NCI-H1048 (cell line): ENCODE measurements at regions not wholly inside any gene's neighbourhood (a gene's known extent, or its start where the extent isn't known, plus 50 kb on each side); places are given as distances from the start of the nearest gene placed in this dataset.
A peak's percentile ranks its signal among the peaks of the same experiment; 100 is the strongest.

ENCODE experiments used
- DNase-seq: peaks from one replicate; lab custom pipeline; 2025; lab: John Stamatoyannopoulos, UW

GRCh38 chr2:56707650-56708049, 523.9 kb downstream of the CCDC85A start:
- DNase-seq: no peak

GRCh38 chr2:56709181-56709580, 525.4 kb downstream of the CCDC85A start:
- no peak for DNase-seq

- no peak for DNase-seq
Observed at GRCh38 chr2:56713161-56713676, 529.4 kb downstream of the CCDC85A start.

- DNase-seq: no peak
Observed at GRCh38 chr2:56713978-56714377, 530.2 kb downstream of the CCDC85A start.

GRCh38 chr2:56714400-56714799, 530.6 kb downstream of the CCDC85A start:
- no peak for DNase-seq

- no peak for DNase-seq
Observed at GRCh38 chr2:56715683-56716082, 531.9 kb downstream of the CCDC85A start.

GRCh38 chr2:56718413-56718812, 534.6 kb downstream of the CCDC85A start:
- no peak for DNase-seq

GRCh38 chr2:56729212-56729611, 545.4 kb downstream of the CCDC85A start:
- no peak for DNase-seq

- no peak for DNase-seq
Observed at GRCh38 chr2:56732946-56733345, 549.2 kb downstream of the CCDC85A start.

GRCh38 chr2:56739413-56739812, 555.6 kb downstream of the CCDC85A start:
- no peak for DNase-seq

GRCh38 chr2:56741601-56742102, 557.9 kb downstream of the CCDC85A start:
- no peak for DNase-seq

- no peak for DNase-seq
Observed at GRCh38 chr2:56743807-56744206, 560.0 kb downstream of the CCDC85A start.

- peak; percentile 12 for DNase-seq
Observed at GRCh38 chr2:56749152-56749752, 565.5 kb downstream of the CCDC85A start.

- DNase-seq: no peak
Observed at GRCh38 chr2:56753182-56753581, 569.4 kb downstream of the CCDC85A start.

GRCh38 chr2:56754066-56754615, 570.4 kb downstream of the CCDC85A start:
- no peak for DNase-seq

- DNase-seq: no peak
Observed at GRCh38 chr2:56754627-56755026, 570.8 kb downstream of the CCDC85A start.

GRCh38 chr2:56757884-56758545, 574.2 kb downstream of the CCDC85A start:
- DNase-seq: no peak

- DNase-seq: no peak
Observed at GRCh38 chr2:56763683-56764082, 579.9 kb downstream of the CCDC85A start.

GRCh38 chr2:56768973-56769372, 585.2 kb downstream of the CCDC85A start:
- DNase-seq: no peak

- DNase-seq: no peak
Observed at GRCh38 chr2:56770490-56770889, 586.7 kb downstream of the CCDC85A start.

GRCh38 chr2:56784046-56784445, 600.3 kb downstream of the CCDC85A start:
- no peak for DNase-seq

GRCh38 chr2:56801214-56801613, 617.4 kb downstream of the CCDC85A start:
- no peak for DNase-seq

GRCh38 chr2:56801770-56802169, 618.0 kb downstream of the CCDC85A start:
- no peak for DNase-seq
